HUES64 (cell line): ENCODE measurements at regions not wholly inside any gene's neighbourhood (a gene's known extent, or its start where the extent isn't known, plus 50 kb on each side); places are given as distances from the start of the nearest gene placed in this dataset.

Experiments
- H3K27ac ChIP-seq: 2 replicates; pipeline ENCODE4 v1.7.0; 2013; ENCODE audit warnings: low read depth, low read length, inconsistent platforms
- H3K27me3 ChIP-seq: 2 replicates; pipeline ENCODE4 v1.6.1; 2013; ENCODE audit warnings: mild to moderate bottlenecking, low read length; ENCODE audit not compliant: insufficient read depth
- H3K36me3 ChIP-seq: 2 replicates; pipeline ENCODE4 v1.6.1; 2013; ENCODE audit warnings: mild to moderate bottlenecking, low read length; ENCODE audit not compliant: insufficient read depth
- H3K4me1 ChIP-seq: 2 replicates; pipeline ENCODE4 v1.6.1; 2013; ENCODE audit warnings: mild to moderate bottlenecking, low read length, moderate library complexity; ENCODE audit not compliant: insufficient read depth
- H3K4me3 ChIP-seq: 2 replicates; pipeline ENCODE4 v1.5.1; 2013; ENCODE audit warnings: mild to moderate bottlenecking, low read length, moderate library complexity
- H3K9ac ChIP-seq: 2 replicates; pipeline ENCODE4 v1.6.1; 2013; ENCODE audit warnings: mild to moderate bottlenecking, low read depth, low read length
- H3K9me3 ChIP-seq: 2 replicates; pipeline ENCODE4 v1.6.1; 2013; ENCODE audit warnings: low read depth, low read length; ENCODE audit not compliant: insufficient read depth
- WGBS: fragments of 150-250, 120-280 bp; methylation state at CpG from one replicate; pipeline ENCODE4 v1.1.7; 2013; ENCODE audit warnings: missing lambda C conversion rate; 5-methylcytosine and 5-hydroxymethylcytosine counted together

- Histone ChIP-seq H3K27me3 (no peaks in the 10 kb centered on the region), H3K27ac (no peak overlapping the region), H3K9ac (no peak overlapping the region), H3K36me3 (no peaks in the 10 kb centered on the region), H3K9me3 (no peaks in the 10 kb centered on the region), H3K4me3 (no peak overlapping the region), H3K4me1 (no peaks in the 10 kb centered on the region)
Observed at GRCh38 chr5:163205645-163206044, 231.8 kb upstream of the CCNG1 start.

- no peak overlapping the region for H3K4me3 ChIP-seq
- no peaks in the 10 kb centered on the region for H3K36me3 ChIP-seq
- 60% methylated on average over 3 of the region's 4 CpGs for WGBS
- no peak overlapping the region for H3K27ac ChIP-seq
- no peaks in the 10 kb centered on the region for H3K4me1 ChIP-seq
- no peaks in the 10 kb centered on the region for H3K9me3 ChIP-seq
- no peaks in the 10 kb centered on the region for H3K27me3 ChIP-seq
- H3K9ac ChIP-seq, result no peak overlapping the region
Observed at GRCh38 chr5:163221581-163221980, 215.8 kb upstream of the CCNG1 start.

GRCh38 chr5:163222982-163223381, 214.4 kb upstream of the CCNG1 start:
- Histone ChIP-seq H3K9me3 (no peaks in the 10 kb centered on the region), H3K27ac (no peak overlapping the region), H3K27me3 (no peaks in the 10 kb centered on the region), H3K4me1 (no peaks in the 10 kb centered on the region), H3K9ac (no peak overlapping the region), H3K4me3 (no peak overlapping the region), H3K36me3 (no peaks in the 10 kb centered on the region)
- 100% methylated on average over 1 of the region's 1 CpG for WGBS

GRCh38 chr5:163244445-163244987, 192.9 kb upstream of the CCNG1 start:
- WGBS, result 100% methylated on average over 2 of the region's 2 CpGs
- Histone ChIP-seq H3K36me3 (no peaks in the 10 kb centered on the region), H3K4me3 (no peak overlapping the region)

GRCh38 chr5:163245584-163245983, 191.8 kb upstream of the CCNG1 start:
- peaks cover 16% of the 10 kb centered on the region; the same call in 1 of the 2 replicates for H3K4me1 ChIP-seq
- H3K9me3 ChIP-seq, result no peaks in the 10 kb centered on the region
- no peak overlapping the region for H3K9ac ChIP-seq
- no peak overlapping the region for H3K27ac ChIP-seq
- no peaks in the 10 kb centered on the region for H3K27me3 ChIP-seq
- H3K36me3 ChIP-seq, result no peaks in the 10 kb centered on the region
- no peak overlapping the region for H3K4me3 ChIP-seq
- 64% methylated on average over 2 of the region's 2 CpGs for WGBS

More at GRCh38 chr5:163244445-163244987, 192.9 kb upstream of the CCNG1 start:
- Histone ChIP-seq H3K27ac (no peak overlapping the region), H3K4me1 (peaks cover 16% of the 10 kb centered on the region; the same call in 1 of the 2 replicates), H3K9me3 (no peaks in the 10 kb centered on the region), H3K27me3 (no peaks in the 10 kb centered on the region), H3K9ac (no peak overlapping the region)

GRCh38 chr5:163248333-163248732, 189.1 kb upstream of the CCNG1 start:
- H3K27me3 ChIP-seq, result no peaks in the 10 kb centered on the region

GRCh38 chr5:163248871-163249270, 188.5 kb upstream of the CCNG1 start:
- 98% methylated on average over 4 of the region's 4 CpGs for WGBS
- Histone ChIP-seq H3K4me1 (peaks cover 25% of the 10 kb centered on the region; the same call in 1 of the 2 replicates), H3K27me3 (no peaks in the 10 kb centered on the region), H3K4me3 (no peak overlapping the region), H3K27ac (no peak overlapping the region), H3K9me3 (no peaks in the 10 kb centered on the region), H3K36me3 (no peaks in the 10 kb centered on the region), H3K9ac (no peak overlapping the region)

More at GRCh38 chr5:163248333-163248732, 189.1 kb upstream of the CCNG1 start:
- Histone ChIP-seq H3K4me3 (no peak overlapping the region), H3K9ac (no peak overlapping the region), H3K9me3 (no peaks in the 10 kb centered on the region), H3K36me3 (no peaks in the 10 kb centered on the region), H3K4me1 (peaks cover 25% of the 10 kb centered on the region; the same call in 1 of the 2 replicates), H3K27ac (no peak overlapping the region)
- 93% methylated on average over 2 of the region's 2 CpGs for whole genome bisulfite sequencing

- no peak overlapping the region for H3K9ac ChIP-seq
- 69% methylated on average over 5 of the region's 5 CpGs for WGBS
- no peaks in the 10 kb centered on the region for H3K36me3 ChIP-seq
- no peak overlapping the region for H3K4me3 ChIP-seq
- no peak overlapping the region for H3K27ac ChIP-seq
- H3K4me1 ChIP-seq, result peaks cover 10% of the 10 kb centered on the region; the same call in 1 of the 2 replicates
- H3K9me3 ChIP-seq, result no peaks in the 10 kb centered on the region
- H3K27me3 ChIP-seq, result no peaks in the 10 kb centered on the region
Observed at GRCh38 chr5:163252950-163253349, 184.4 kb upstream of the CCNG1 start.

- no peaks in the 10 kb centered on the region for H3K9me3 ChIP-seq
- H3K27me3 ChIP-seq, result no peaks in the 10 kb centered on the region
- 94% methylated on average over 2 of the region's 2 CpGs for WGBS
- H3K4me1 ChIP-seq, result no peaks in the 10 kb centered on the region
- no peaks in the 10 kb centered on the region for H3K36me3 ChIP-seq
- no peak overlapping the region for H3K27ac ChIP-seq
- no peak overlapping the region for H3K4me3 ChIP-seq
- H3K9ac ChIP-seq, result no peak overlapping the region
Observed at GRCh38 chr5:163259495-163259894, 177.9 kb upstream of the CCNG1 start.

- Histone ChIP-seq H3K4me1 (no peaks in the 10 kb centered on the region), H3K27me3 (no peaks in the 10 kb centered on the region), H3K9ac (no peak overlapping the region), H3K36me3 (no peaks in the 10 kb centered on the region), H3K4me3 (no peak overlapping the region), H3K27ac (no peak overlapping the region), H3K9me3 (no peaks in the 10 kb centered on the region)
- 98% methylated on average over 2 of the region's 2 CpGs for WGBS
Observed at GRCh38 chr5:163260471-163260870, 176.9 kb upstream of the CCNG1 start.

GRCh38 chr5:163260961-163261360, 176.4 kb upstream of the CCNG1 start:
- WGBS, result no CpG with 5 or more reads among the region's 1 CpG
- H3K4me1 ChIP-seq, result no peaks in the 10 kb centered on the region
- H3K4me3 ChIP-seq, result no peak overlapping the region
- H3K9me3 ChIP-seq, result no peaks in the 10 kb centered on the region
- no peak overlapping the region for H3K27ac ChIP-seq
- H3K27me3 ChIP-seq, result no peaks in the 10 kb centered on the region
- H3K9ac ChIP-seq, result no peak overlapping the region
- no peaks in the 10 kb centered on the region for H3K36me3 ChIP-seq
